Middle frontal gyrus (tissue), 1 donor: ENCODE measurements at regions not wholly inside any gene's neighbourhood (a gene's known extent, or its start where the extent isn't known, plus 50 kb on each side); places are given as distances from the start of the nearest gene placed in this dataset.

ENCODE experiments used
- DNase-seq: peaks from one replicate; pipeline ENCODE4 v3.0.0-alpha.2; 2015; ENCODE audit warnings: low spot score; ENCODE audit errors: extremely low spot score

GRCh38 chr6:100138346-100139022 is 144.5 kb upstream of the MCHR2 start:
- no peak for DNase-seq

- DNase-seq = no peak
Measured at GRCh38 chr6:100137759-100138158, 143.7 kb upstream of the MCHR2 start.

DNA sequence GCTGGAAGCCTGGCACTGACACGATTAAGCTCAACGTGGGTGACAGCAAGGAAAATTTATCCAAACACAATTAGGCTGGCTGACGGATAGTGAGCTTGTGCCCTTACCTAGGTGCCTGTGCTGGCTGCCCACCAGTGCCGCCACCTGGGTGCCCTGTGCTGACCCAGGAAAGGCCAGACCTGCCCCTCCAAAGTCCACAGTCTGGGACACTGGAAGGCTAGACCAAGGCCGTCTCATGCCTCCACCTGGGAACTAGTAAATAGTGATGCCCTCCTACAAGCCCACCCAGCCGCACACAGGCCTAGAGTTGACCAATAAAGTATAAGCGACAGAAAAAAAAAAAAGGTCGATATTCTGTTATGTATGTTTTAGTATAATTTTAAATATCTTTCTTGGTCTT is 142.6 kb upstream of the MCHR2 start:
- DNase-seq = no peak

GRCh38 chr6:100135977-100136376 is 142.0 kb upstream of the MCHR2 start:
- DNase-seq = no peak

DNA sequence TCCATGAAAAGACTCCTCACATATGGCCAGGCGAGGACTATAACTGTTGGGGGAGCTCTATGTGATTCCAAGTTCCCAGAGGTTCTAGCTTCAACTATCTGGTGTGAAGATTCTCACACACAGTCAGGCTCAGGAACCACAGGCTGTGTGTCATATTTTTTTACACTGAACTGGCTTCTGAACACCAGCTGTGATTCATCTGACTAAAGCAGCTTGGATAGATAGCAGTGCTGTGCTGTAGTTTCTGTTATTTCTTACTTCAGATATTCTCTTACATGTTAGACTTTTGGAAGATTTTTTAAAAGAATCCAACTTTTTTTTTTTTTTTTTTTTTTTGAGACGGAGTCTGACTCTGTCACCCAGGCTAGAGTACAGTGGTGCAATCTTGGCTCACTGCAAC is 140.7 kb upstream of the MCHR2 start:
- no peak for DNase-seq

- no peak for DNase-seq
Measured at GRCh38 chr6:100134297-100134696, 140.3 kb upstream of the MCHR2 start.

GRCh38 chr6:100132005-100132404 is 138.0 kb upstream of the MCHR2 start:
- no peak for DNase-seq

- no peak for DNase-seq
Measured at GRCh38 chr6:100130630-100131029, 136.6 kb upstream of the MCHR2 start.

- DNase-seq = no peak
Measured at GRCh38 chr6:100126790-100127484, 132.9 kb upstream of the MCHR2 start.

GRCh38 chr6:100121854-100122609 is 128.0 kb upstream of the MCHR2 start:
- no peak for DNase-seq

DNA sequence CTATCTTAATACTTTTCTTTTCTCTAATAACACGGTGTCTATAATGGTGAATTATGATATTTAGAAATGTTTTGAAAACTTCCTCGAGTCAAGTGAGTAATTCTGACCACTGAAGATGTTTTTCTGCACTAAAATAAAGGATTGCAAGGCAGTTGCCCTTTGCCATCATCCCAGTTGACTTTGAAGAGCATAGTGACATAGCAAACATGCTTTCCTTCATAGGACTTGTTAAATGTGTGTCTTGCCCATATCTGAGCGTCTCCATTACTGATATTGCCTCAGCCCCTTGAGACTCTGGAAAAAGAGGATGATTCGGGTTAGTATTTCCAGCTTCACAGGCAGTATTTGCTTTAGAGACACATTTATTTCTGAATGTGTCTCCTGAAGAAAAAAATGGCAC is 125.2 kb upstream of the MCHR2 start:
- no peak for DNase-seq

GRCh38 chr6:100118301-100118700 is 124.3 kb upstream of the MCHR2 start:
- no peak for DNase-seq

GRCh38 chr6:100117680-100118079 is 123.7 kb upstream of the MCHR2 start:
- DNase-seq = no peak

DNA sequence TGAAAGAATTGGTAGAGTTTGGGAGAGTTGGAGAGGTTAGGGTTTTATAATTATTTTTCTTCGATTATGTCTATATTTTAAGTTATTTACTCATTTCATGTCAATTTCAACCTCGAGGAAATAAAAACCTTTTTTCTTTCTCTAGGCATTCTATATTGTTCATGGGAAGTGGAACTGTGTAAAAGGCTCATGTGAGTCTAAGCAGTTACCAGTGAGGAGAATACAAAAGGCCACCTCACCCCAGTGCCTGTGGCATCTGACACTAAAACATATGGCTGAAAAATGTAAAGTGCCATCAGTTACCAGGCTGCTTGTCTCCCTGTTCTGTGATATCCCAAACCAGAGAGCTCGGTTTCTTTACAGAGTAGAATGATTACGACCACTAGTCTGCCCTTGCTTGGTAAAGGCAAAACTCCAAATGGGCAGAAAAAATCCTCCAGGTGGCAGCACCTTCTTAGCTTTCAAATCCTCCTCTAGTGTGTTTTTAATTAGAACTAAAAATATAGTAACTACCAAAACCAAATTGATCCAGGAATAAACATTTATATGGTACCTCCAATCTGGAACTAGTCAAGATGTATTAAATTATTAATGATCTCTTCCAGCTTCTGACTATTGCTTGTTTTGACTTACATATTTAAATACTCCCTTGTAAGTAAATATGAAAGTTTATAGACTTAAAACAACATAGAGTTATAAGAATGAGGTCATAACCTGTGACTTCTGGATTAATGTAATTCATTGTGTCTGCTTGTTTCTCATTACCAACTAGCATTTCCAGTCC is 122.6 kb upstream of the MCHR2 start:
- DNase-seq = peak; percentile 45

DNA sequence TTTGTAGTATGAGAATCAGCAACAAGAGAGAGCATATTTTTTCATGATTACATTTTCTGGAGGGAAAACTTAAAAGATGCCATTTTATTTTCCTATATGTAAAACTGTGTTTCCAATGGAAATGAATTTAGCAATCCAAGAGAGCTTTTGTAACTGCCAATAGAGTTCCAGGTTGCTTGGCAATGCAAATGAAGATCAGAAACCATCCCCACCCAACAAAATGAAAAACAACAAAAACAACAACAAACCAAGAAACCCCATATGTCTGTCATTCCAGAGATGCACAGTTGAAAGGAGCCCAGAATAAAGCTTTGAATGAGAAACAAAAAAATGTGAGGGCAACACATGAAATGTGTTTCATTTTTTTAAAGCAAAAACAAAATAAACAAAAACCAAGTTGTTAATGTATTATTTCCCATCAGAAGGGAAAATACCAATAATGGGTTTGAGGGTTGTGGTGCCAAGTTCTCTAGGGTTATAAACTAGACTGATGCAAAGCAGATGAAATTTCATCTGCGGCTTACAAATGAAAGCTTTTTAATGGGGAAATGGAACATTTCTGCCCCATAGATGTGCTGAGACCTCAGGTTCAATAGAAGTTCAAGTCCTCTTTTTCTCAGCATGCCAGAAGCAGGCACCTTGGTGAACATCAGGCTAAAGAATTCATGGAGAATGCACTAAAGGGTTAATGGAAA is 121.5 kb upstream of the MCHR2 start:
- no peak for DNase-seq

DNA sequence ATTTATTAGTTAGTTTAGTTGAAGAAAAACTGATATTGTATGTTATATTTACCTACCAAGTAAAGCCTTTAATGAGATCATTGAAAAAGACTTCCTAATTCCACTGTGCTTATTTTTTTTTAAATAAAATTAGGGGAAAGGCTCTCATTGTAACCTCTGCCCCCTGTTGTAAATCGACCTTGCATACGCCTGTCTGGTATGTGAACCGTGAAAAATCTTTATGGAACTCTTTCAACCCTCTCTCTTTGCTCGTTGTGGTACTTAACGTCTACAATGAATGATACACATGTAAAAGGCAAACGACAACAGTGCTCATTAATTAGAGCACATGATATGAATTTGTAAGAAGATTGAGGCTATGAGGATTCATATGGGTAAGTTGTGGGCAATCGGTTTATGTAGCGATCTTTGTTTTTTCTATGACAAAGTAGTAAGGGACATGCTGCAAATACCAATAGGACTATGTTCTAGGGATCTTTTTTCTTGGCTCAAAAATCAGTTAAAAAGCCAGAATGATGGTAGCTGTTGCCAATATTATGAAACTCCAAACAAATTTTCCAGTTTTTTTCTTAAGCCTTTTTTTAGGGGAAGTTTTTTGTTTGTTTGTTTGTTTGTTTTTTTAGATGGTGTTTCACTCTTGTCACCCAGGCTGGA is 119.0 kb upstream of the MCHR2 start:
- no peak for DNase-seq

GRCh38 chr6:100105919-100106529 is 112.0 kb upstream of the MCHR2 start:
- DNase-seq = no peak

GRCh38 chr6:100105138-100105537 is 111.1 kb upstream of the MCHR2 start:
- no peak for DNase-seq

DNA sequence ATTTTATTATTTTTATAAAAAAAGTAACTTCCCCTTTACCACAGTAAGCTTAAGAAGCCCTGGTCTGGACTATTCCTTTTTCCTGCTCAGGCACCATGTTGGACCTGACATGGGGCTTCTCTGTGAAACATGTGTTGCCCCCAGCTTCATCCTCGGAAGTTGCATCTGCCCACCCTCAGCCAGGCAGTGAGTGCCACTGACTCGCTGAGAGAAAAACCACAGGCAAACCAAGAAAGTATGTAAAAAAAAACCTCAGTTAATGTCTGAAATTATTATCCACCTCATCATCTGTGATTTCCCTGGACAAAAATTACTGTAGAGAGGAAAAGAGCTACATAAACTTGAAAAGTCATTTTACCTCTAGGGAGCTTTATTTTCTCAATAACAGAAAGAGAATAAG is 109.9 kb upstream of the MCHR2 start:
- no peak for DNase-seq

- DNase-seq = no peak
Measured at GRCh38 chr6:100103194-100103593, 109.2 kb upstream of the MCHR2 start.
